ENCODE measurements at regions not wholly inside any gene's neighbourhood (a gene's known extent, or its start where the extent isn't known, plus 50 kb on each side); places are given as distances from the start of the nearest gene placed in this dataset.

DNA sequence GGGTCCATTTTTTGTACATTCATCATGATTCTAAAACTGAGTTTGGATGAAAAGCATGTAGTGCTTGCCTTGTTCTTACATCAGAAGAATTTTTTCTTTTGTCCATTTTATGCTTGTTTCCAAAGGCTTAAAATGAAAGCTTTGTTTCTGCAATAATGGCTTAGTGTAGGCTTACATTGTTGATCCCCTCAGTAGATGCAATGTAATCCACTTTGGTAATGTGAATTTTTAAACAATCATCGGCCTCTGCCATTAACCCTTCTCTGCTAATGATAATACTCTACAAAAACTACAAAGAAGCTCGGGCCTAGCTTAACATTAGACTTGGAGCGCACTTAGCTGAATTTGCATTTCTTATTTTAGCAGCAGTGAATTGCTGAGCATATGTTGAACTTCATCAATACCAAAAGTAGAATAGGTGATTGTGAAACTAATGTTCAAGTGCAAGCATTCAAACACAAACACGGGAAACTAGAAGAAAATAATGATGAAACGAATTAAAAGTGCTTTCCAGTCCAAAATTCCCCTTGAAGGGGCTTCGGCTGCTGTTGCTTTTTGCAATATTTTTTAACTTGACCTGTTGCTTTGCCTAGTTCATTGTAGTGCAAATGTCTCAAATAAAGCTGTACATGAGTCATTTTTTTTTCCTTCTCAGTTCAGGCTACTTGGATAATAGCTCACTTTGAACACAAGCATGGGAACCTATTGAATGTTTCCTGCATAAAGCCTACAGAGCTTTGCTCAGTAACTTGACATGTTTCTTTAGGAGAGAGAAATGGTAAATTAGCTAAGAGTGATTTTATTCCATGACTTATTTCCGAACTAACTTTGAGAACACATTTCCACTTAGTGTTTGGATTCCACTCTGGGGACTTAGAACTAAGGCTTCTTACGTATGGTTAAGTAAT lies 66.5 kb downstream of the SLIT2 start:
- Mint-ChIP-seq H3K9me3 (no peaks in the 10 kb centered on the region), H3K36me3 (ENCODE audit: low read depth) (no peaks in the 10 kb centered on the region), H3K27ac (no peak overlapping the region), H3K27me3 (no peaks in the 10 kb centered on the region), H3K4me3 (no peak overlapping the region), H3K4me1 (ENCODE audit: low read depth) (no peaks in the 10 kb centered on the region)
- CTCF ChIA-PET = no interaction called here
- POLR2A ChIA-PET = no interaction called here
- DNase-seq = no peak
- TF ChIP-seq CTCF (IDR thresholded peaks at IDR 0.05) = no peak
- ATAC-seq = no peak
- intact Hi-C loops (cut with micrococcal nuclease) = no loop called here

GRCh38 chr4:20318909-20319277 lies 67.2 kb downstream of the SLIT2 start:
- DNase-seq (no peak), ATAC-seq (no peak)
- H3K27me3 Mint-ChIP-seq = no peaks in the 10 kb centered on the region
- ChIA-PET POLR2A (no interaction called here), CTCF (no interaction called here)
- H3K36me3 Mint-ChIP-seq (ENCODE audit: low read depth) = no peaks in the 10 kb centered on the region
- no peak for TF ChIP-seq CTCF (IDR thresholded peaks at IDR 0.05)
- H3K27ac Mint-ChIP-seq = no peak overlapping the region
- H3K4me3 Mint-ChIP-seq = no peak overlapping the region
- no peaks in the 10 kb centered on the region for H3K9me3 Mint-ChIP-seq
- intact Hi-C loops (cut with micrococcal nuclease) = no loop called here
- H3K4me1 Mint-ChIP-seq (ENCODE audit: low read depth) = no peaks in the 10 kb centered on the region

DNA sequence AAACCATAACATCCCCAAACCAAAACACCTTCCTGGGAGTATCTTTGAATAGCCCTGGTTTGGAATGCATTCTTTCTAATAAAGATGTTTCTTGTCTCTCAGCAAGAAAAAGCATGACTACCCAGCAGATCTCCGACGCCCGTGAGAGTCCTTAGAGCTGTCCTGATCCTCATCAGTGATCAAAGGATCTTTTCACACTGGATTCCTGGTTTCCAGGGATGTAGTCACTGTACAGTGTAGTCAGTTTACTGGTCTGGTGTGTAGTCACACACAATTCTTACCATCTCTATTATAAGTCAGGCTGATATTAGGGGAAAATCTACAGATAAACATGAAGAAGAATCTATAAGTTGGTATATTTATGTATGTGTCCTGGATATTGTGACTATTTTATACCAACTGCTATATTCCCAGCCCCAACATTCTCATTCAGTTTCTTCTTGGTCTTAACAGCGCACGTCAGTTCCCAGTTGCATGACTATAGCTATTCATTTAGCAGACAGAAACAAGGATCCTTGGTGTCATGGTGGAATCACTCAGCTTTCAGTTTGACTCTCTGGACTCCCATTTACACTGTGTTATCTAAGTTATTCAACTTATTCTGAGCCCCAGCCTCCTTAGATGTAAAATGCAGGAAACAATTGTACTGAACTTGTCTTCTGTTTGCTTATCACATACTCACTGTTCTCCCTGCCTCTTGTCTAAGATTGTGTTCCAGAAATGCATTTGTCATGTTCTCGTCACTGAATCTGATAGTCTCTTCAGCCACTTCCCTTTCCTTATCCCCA lies 68.3 kb downstream of the SLIT2 start:
- no peak overlapping the region for H3K4me3 Mint-ChIP-seq
- ChIA-PET CTCF (no interaction called here), POLR2A (no interaction called here)
- no peaks in the 10 kb centered on the region for H3K9me3 Mint-ChIP-seq
- no peaks in the 10 kb centered on the region for H3K4me1 Mint-ChIP-seq (ENCODE audit: low read depth)
- no peaks in the 10 kb centered on the region for H3K27me3 Mint-ChIP-seq
- H3K27ac Mint-ChIP-seq = no peak overlapping the region
- no peaks in the 10 kb centered on the region for H3K36me3 Mint-ChIP-seq (ENCODE audit: low read depth)
- intact Hi-C loops (cut with micrococcal nuclease) = no loop called here
- DNase-seq = no peak
- TF ChIP-seq CTCF (IDR thresholded peaks at IDR 0.05) = no peak
- no peak for ATAC-seq

DNA sequence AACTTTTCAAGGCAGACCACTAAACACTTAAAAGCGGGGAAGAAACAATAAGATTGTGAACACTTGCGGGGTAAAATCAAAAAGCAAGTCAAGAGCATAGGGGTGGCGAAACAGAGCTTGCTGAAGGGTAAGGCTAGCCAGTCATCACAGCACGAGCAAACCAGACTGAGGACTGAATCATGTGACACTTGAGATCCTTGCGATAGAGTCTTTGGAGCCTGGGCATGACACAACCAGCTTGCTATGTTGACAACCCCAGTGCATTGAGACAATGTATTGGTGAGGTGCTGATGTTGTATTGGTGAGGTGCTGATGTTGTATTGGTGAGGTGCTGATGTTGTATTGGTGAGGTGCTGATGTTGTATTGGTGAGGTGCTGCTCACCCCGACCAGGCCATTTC lies 72.3 kb downstream of the SLIT2 start:
- H3K9me3 Mint-ChIP-seq = no peaks in the 10 kb centered on the region
- POLR2A ChIA-PET = no interaction called here
- no peak overlapping the region for H3K4me3 Mint-ChIP-seq

More for the DNA sequence above, 72.3 kb downstream of the SLIT2 start:
- H3K36me3 Mint-ChIP-seq (ENCODE audit: low read depth) = no peaks in the 10 kb centered on the region
- H3K27ac Mint-ChIP-seq = no peak overlapping the region
- ATAC-seq (no peak), DNase-seq (no peak)
- CTCF ChIA-PET = no interaction called here
- no peak for TF ChIP-seq CTCF (IDR thresholded peaks at IDR 0.05)
- no peaks in the 10 kb centered on the region for H3K27me3 Mint-ChIP-seq
- intact Hi-C loops (cut with micrococcal nuclease) = no loop called here
- H3K4me1 Mint-ChIP-seq (ENCODE audit: low read depth) = no peaks in the 10 kb centered on the region
